GM12878 (cell line): ENCODE measurements at regions not wholly inside any gene's neighbourhood (a gene's known extent, or its start where the extent isn't known, plus 50 kb on each side); places are given as distances from the start of the nearest gene placed in this dataset.

ENCODE experiments used
- ATAC-seq: fragments of 200-7000 bp; cut with Tn5 transposase; 3 replicates; pipeline ENCODE4 v1.9.1; 2020; ENCODE audit warnings: mild to moderate bottlenecking, moderate library complexity
- BruUV-seq: library from RNA; stranded (reverse); fragments of 400-500 nt; replicated peaks from 2 replicates; lab custom pipeline; 2021; lab: Mats Ljungman, UMichigan
- CTCF ChIA-PET: fragments of 300-600 bp; sonication (Branson Sonifier 250); formaldehyde crosslinking; extraction: SDS; loops from one replicate; lab custom pipeline; 2021; ENCODE audit warnings: inconsistent platforms; lab: Yijun Ruan, JAX
- POLR2A ChIA-PET: fragments of 350-600 bp; formaldehyde crosslinking; extraction: SDS; loops from one replicate; lab custom pipeline; 2021; ENCODE audit warnings: inconsistent platforms; lab: Charles Lee
- RAD21 ChIA-PET: fragments of 300-600 bp; sonication (Branson Sonifier 250); formaldehyde crosslinking; loops from one replicate; lab custom pipeline; 2023; ENCODE audit warnings: antibody characterized with exemption; ENCODE audit not compliant: unreplicated experiment; lab: Charles Lee
- SMC1A ChIA-PET: fragments of 300-600 bp; sonication (Branson Sonifier 250); formaldehyde crosslinking; loops from one replicate; lab custom pipeline; 2023; ENCODE audit not compliant: unreplicated experiment, uncharacterized antibody; lab: Charles Lee
- DNase-seq: peaks from one replicate; pipeline ENCODE4 v3.0.0-alpha.2; 2011; ENCODE audit warnings: low read depth, low spot score
- FAIRE-seq: peaks from 3 replicates; lab custom pipeline; 2011; peaks lifted over from hg19 to GRCh38; lab: Jason Lieb, UNC
- H2AFZ ChIP-seq: 2 replicates; pipeline ENCODE4 v1.6.0; 2011; ENCODE audit warnings: low read depth, low read length, control low read depth; ENCODE audit not compliant: control insufficient read depth
- H3K27ac ChIP-seq: 2 replicates; pipeline ENCODE4 v1.5.1; 2011; ENCODE audit warnings: control low read depth; ENCODE audit not compliant: control insufficient read depth, insufficient read depth
- H3K27me3 ChIP-seq, 2 experiments: replicated peaks in 1 of 2; 2 replicates each; pipeline versions ENCODE4 v1.6.0 to v1.6.1; 2011; ENCODE audit warnings: low read length in 1 of 2; ENCODE audit not compliant: control insufficient read depth in 2 of 2, insufficient read depth in 2 of 2
- H3K36me3 ChIP-seq, 2 experiments: 2 replicates each; pipeline ENCODE4 v1.5.1; 2011; ENCODE audit warnings: low read length in 1 of 2; ENCODE audit not compliant: control insufficient read depth in 2 of 2, insufficient read depth in 2 of 2
- H3K4me1 ChIP-seq: 2 replicates; pipeline ENCODE4 v1.6.1; 2011; ENCODE audit warnings: mild to moderate bottlenecking, low read length, moderate library complexity, mixed read lengths; ENCODE audit not compliant: control insufficient read depth, insufficient read depth
- H3K4me2 ChIP-seq: 2 replicates; pipeline ENCODE4 v1.6.0; 2011; ENCODE audit warnings: control low read depth; ENCODE audit not compliant: control insufficient read depth, insufficient read depth
- H3K4me3 ChIP-seq: fragments of 200-600 bp; sonication (generic); 2 replicates; pipeline ENCODE4 v1.5.1; 2016
- H3K79me2 ChIP-seq: 2 replicates; pipeline ENCODE4 v1.6.0; 2011; ENCODE audit warnings: low read length; ENCODE audit not compliant: control insufficient read depth, insufficient read depth
- H3K9ac ChIP-seq: 2 replicates; pipeline ENCODE4 v1.8.0; 2011; ENCODE audit warnings: low read length, control low read depth, mixed read lengths; ENCODE audit not compliant: control insufficient read depth, insufficient read depth
- H3K9me3 ChIP-seq: replicated peaks from 3 replicates; pipeline ENCODE4 v1.5.1; 2011; ENCODE audit warnings: mild to moderate bottlenecking, low read length; ENCODE audit not compliant: control insufficient read depth, insufficient read depth
- H4K20me1 ChIP-seq: 2 replicates; pipeline ENCODE4 v1.6.0; 2011; ENCODE audit not compliant: control insufficient read depth, insufficient read depth
- BCL11A ChIP-seq: IDR thresholded peaks from 2 replicates; pipeline ENCODE4 v1.6.1; 2011; ENCODE audit warnings: low read depth, low read length
- BRCA1 ChIP-seq: IDR thresholded peaks from 2 replicates; pipeline ENCODE4 v1.6.1; 2011; ENCODE audit warnings: low read depth, low read length, improper control_type of control experiment
- CHD4 ChIP-seq: fragments of 200-600 bp; sonication (generic); IDR thresholded peaks from 2 replicates; pipeline ENCODE4 v1.6.1; 2016; ENCODE audit warnings: mild to moderate bottlenecking
- DPF2 ChIP-seq: fragments of 450-650 bp; IDR thresholded peaks from 2 replicates; pipeline ENCODE4 v1.6.1; 2017; ENCODE audit warnings: mild to moderate bottlenecking
- HDAC2 ChIP-seq: fragments of 200-600 bp; sonication (generic); IDR thresholded peaks from 2 replicates; pipeline ENCODE4 v1.6.1; 2017
- IKZF1 ChIP-seq: fragments of 450-650 bp; conservative IDR thresholded peaks from 2 replicates; pipeline ENCODE4 v1.6.1; 2017; ENCODE audit warnings: antibody characterized with exemption, mild to moderate bottlenecking
- IRF3 ChIP-seq: fragments of 450-650 bp; IDR thresholded peaks from 2 replicates; pipeline ENCODE4 v1.6.1; 2014; ENCODE audit warnings: mild to moderate bottlenecking
- MEF2A ChIP-seq: IDR thresholded peaks from 2 replicates; pipeline ENCODE4 v1.6.1; 2011; ENCODE audit warnings: low read depth, mild to moderate bottlenecking, low read length, moderate library complexity; ENCODE audit not compliant: insufficient read depth
- POLR2A ChIP-seq: IDR thresholded peaks from 2 replicates; pipeline ENCODE4 v1.6.1; 2011; ENCODE audit warnings: low read depth, mild to moderate bottlenecking, low read length
- POLR2AphosphoS2 ChIP-seq: IDR thresholded peaks from 2 replicates; pipeline ENCODE4 v1.6.1; 2011; ENCODE audit warnings: low read depth, mild to moderate bottlenecking, low read length, improper control_type of control experiment, moderate library complexity
- RELA ChIP-seq: fragments of 450-650 bp; IDR thresholded peaks from 2 replicates; pipeline ENCODE4 v1.8.0; 2014; ENCODE audit warnings: borderline replicate concordance; ENCODE audit not compliant: partially characterized antibody
- ZBTB11 ChIP-seq: fragments of 450-650 bp; formaldehyde crosslinking; IDR thresholded peaks from 2 replicates; pipeline ENCODE4 v1.5.0; 2022; ENCODE audit warnings: mild to moderate bottlenecking, missing genetic modification characterization
- WGBS: methylation state at CpG from one replicate; pipeline ENCODE4 v1.1.6; 2016; ENCODE audit warnings: low lambda C conversion rate; ENCODE audit not compliant: insufficient replicate concordance, insufficient coverage; ENCODE audit errors: missing lambda C conversion rate; 5-methylcytosine and 5-hydroxymethylcytosine counted together
- in situ Hi-C: fragments of 300-500 bp; cut with MboI; formaldehyde crosslinking; loops from 9 replicates; pipeline ENCODE4 v1.14.3; 2018; ENCODE audit warnings: mixed read lengths
- intact Hi-C: fragments of 100-400 bp; cut with micrococcal nuclease; formaldehyde crosslinking; loops from one replicate; pipeline ENCODE4 v1.14.2; 2022; ENCODE audit not compliant: unreplicated experiment
- TF ChIP-seq, protein P1 (sequence below): fragments of 450-650 bp; IDR thresholded peaks from 2 replicates; pipeline ENCODE4 v1.6.1; 2017; ENCODE audit warnings: borderline replicate concordance
- TF ChIP-seq, protein P2 (sequence below): fragments of 450-650 bp; IDR thresholded peaks from 2 replicates; pipeline ENCODE4 v1.6.1; 2016; ENCODE audit warnings: mild to moderate bottlenecking

DNA sequence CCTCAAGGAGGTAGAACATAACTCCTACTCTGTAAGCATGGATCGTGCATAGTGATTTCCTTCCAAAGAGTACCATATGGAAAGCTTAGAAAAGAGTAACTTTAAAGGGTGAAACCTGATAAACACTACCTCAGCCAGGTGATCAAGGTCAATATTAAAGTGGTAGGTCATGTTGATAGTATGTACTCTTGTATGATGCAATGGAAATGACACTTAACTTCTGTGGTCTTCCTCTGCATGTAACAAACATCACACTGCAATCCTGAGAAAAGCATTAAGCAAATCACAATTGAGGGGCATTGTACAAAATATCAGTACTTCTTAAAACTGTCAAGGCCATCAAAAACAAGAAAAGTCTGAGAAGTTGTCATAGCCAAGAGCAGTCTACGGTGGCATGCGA is 83.8 kb downstream of the LEPR start (continued):
- TF ChIP-seq ZBTB11 (CRISPR knock-in tag) (no peak), IKZF1 (no peak)

GRCh38 chr1:65505547-65506300 is 85.3 kb downstream of the LEPR start:
- in situ Hi-C loops (no loop called here), intact Hi-C loops (no loop called here)
- ChIA-PET CTCF (interaction anchor here (0.6 to 1.4 kb wide), 2 partner anchors 24 to 26 kb away, joined by 3 to 4 read pairs; no protein-coding TSS in a partner anchor), RAD21 (no interaction called here), SMC1A (no interaction called here), POLR2A (interaction anchor here (0.6 kb wide), 1 partner anchor 256 kb away, joined by 3 read pairs; no protein-coding TSS in a partner anchor)
- Histone ChIP-seq H3K9me3 (no peaks in the 10 kb centered on the region), H3K79me2 (no peaks in the 10 kb centered on the region), H4K20me1 (no peaks in the 10 kb centered on the region), H3K4me3 (no peak overlapping the region), H3K4me2 (no peak overlapping the region), H3K27me3 (no peaks in the 10 kb centered on the region), H3K36me3 (no peaks in the 10 kb centered on the region), H2AFZ (no peak overlapping the region), H3K4me1 (no peaks in the 10 kb centered on the region), H3K9ac (no peak overlapping the region), H3K27ac (no peak overlapping the region)
- ATAC-seq (no peak), DNase-seq (no peak), FAIRE-seq (no peak)
- BruUV-seq, result no TSS peak
- WGBS, result 21% methylated on average over 5 of the region's 5 CpGs
- TF ChIP-seq, protein P1, sequence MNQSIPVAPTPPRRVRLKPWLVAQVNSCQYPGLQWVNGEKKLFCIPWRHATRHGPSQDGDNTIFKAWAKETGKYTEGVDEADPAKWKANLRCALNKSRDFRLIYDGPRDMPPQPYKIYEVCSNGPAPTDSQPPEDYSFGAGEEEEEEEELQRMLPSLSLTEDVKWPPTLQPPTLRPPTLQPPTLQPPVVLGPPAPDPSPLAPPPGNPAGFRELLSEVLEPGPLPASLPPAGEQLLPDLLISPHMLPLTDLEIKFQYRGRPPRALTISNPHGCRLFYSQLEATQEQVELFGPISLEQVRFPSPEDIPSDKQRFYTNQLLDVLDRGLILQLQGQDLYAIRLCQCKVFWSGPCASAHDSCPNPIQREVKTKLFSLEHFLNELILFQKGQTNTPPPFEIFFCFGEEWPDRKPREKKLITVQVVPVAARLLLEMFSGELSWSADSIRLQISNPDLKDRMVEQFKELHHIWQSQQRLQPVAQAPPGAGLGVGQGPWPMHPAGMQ, result no peak
- no peak for TF ChIP-seq CHD4
- no peak for TF ChIP-seq POLR2AphosphoS2
- no peak for TF ChIP-seq POLR2A
- TF ChIP-seq BRCA1, result no peak
- no peak for TF ChIP-seq DPF2
- no peak for TF ChIP-seq BCL11A
- no peak for TF ChIP-seq HDAC2
- TF ChIP-seq MEF2A, result no peak
- no peak for TF ChIP-seq RELA
- TF ChIP-seq, protein P2, sequence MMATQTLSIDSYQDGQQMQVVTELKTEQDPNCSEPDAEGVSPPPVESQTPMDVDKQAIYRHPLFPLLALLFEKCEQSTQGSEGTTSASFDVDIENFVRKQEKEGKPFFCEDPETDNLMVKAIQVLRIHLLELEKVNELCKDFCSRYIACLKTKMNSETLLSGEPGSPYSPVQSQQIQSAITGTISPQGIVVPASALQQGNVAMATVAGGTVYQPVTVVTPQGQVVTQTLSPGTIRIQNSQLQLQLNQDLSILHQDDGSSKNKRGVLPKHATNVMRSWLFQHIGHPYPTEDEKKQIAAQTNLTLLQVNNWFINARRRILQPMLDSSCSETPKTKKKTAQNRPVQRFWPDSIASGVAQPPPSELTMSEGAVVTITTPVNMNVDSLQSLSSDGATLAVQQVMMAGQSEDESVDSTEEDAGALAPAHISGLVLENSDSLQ, result no peak
- no peak for TF ChIP-seq IRF3
